Ishikawa (cell line): ENCODE measurements at regions not wholly inside any gene's neighbourhood (a gene's known extent, or its start where the extent isn't known, plus 50 kb on each side); places are given as distances from the start of the nearest gene placed in this dataset.

ENCODE experiments used
- CEBPB ChIP-seq: IDR thresholded peaks from 2 replicates; pipeline ENCODE4 v1.6.1; 2012
- EP300 ChIP-seq: IDR thresholded peaks from 2 replicates; pipeline ENCODE4 v1.6.1; 2012; ENCODE audit warnings: borderline replicate concordance
- MAX ChIP-seq: IDR thresholded peaks from 2 replicates; pipeline ENCODE4 v1.6.1; 2012
- NFIC ChIP-seq: IDR thresholded peaks from 2 replicates; pipeline ENCODE4 v1.6.1; 2012
- RAD21 ChIP-seq: IDR thresholded peaks from 2 replicates; pipeline ENCODE4 v1.6.1; 2012; ENCODE audit warnings: low read depth
- REST ChIP-seq: IDR thresholded peaks from 2 replicates; pipeline ENCODE4 v1.6.1; 2012; ENCODE audit warnings: low read depth, mild to moderate bottlenecking
- TAF1 ChIP-seq: IDR thresholded peaks from 2 replicates; pipeline ENCODE4 v1.6.1; 2012; ENCODE audit warnings: low read depth, mild to moderate bottlenecking
- TCF12 ChIP-seq: IDR thresholded peaks from 2 replicates; pipeline ENCODE4 v1.6.1; 2012; ENCODE audit warnings: low read depth
- TEAD4 ChIP-seq: IDR thresholded peaks from 2 replicates; pipeline ENCODE4 v1.6.1; 2012
- YY1 ChIP-seq: IDR thresholded peaks from 2 replicates; pipeline ENCODE4 v1.6.1; 2012; ENCODE audit warnings: low read depth

DNA sequence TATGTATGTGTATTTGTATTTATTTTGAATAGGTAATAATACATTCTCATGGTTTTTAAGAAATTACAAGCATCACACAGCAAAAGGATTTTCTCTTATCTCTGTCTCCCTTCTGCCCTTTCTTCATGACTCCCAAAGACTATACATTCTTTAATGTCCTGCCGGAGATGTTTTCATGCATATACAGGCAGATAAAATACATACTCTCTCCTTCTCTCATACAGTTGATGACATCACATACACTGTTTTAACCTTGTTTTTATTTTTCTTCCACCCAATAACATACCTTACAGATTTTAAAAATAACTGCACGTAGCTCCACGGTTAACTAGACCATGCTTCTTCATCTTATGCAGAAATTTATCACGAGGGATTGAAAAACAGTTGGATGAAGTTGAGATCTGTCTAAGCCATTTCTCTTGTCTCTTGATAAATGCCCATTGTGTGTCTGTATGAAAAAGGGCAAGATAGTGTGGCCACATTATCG lies 249.8 kb downstream of the EDEM1 start:
- TF ChIP-seq CEBPB (no peak), TAF1 (no peak), REST (no peak), TCF12 (no peak), EP300 (no peak), RAD21 (no peak), YY1 (no peak), TEAD4 (no peak), MAX (no peak), NFIC (no peak)
